GM21529 (cell line): ENCODE measurements at regions not wholly inside any gene's neighbourhood (a gene's known extent, or its start where the extent isn't known, plus 50 kb on each side); places are given as distances from the start of the nearest gene placed in this dataset.

Experiments
- ATAC-seq: cut with Tn5 transposase; IDR thresholded peaks from one replicate; pipeline ENCODE4 v1.9.1; 2021; ENCODE audit not compliant: unreplicated experiment

DNA sequence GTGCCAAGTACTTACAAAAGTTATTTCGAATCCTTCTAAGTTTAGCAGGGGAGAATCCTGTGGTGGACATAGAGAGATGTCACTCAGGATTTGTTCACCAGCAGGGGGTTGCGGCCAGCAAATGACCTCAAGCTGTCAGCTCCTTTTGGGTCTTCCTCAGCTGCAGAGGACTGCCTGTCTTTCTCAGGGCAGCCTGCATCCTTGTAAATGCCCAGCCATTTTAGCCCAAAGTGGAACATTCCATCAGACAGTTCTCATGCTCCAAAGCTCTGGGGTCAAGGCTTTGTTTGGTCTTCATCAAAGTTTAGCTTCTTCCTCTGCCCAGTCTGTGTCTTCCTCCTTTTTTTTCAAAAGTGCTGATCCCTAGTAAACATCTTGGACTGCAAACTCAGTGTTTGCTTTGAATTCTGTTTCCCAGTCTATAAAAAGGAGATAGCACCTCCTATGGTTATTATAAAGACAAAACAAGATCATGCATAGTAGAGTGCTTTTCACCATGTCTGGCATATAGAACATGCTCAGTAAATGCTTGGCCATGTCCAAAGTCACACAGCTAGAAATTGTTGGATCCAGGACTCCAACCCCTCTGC lies 156.4 kb upstream of the GATB start:
- no peak for ATAC-seq

GRCh38 chr4:151912632-151913031 lies 151.8 kb upstream of the GATB start:
- no peak for ATAC-seq

DNA sequence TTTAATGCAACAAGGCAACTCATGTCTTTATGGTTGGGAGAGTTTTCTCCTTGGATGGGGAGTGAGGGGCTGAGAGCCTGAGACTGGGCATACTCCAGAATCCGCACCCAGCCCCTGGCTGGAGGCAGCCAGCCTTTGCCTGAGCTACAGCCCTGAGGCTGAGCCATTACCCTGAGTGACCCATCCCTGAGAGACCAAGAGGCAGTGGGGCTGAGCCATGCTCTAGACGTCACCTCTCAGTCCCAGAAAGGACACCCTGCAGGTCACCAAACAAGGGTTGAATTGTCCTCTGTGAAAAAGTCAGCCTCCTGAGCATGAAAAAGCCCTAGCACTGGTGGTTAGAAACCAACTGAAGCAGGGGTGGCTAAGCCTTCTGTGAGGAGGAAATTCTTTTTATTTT lies 151.2 kb upstream of the GATB start:
- no peak for ATAC-seq

DNA sequence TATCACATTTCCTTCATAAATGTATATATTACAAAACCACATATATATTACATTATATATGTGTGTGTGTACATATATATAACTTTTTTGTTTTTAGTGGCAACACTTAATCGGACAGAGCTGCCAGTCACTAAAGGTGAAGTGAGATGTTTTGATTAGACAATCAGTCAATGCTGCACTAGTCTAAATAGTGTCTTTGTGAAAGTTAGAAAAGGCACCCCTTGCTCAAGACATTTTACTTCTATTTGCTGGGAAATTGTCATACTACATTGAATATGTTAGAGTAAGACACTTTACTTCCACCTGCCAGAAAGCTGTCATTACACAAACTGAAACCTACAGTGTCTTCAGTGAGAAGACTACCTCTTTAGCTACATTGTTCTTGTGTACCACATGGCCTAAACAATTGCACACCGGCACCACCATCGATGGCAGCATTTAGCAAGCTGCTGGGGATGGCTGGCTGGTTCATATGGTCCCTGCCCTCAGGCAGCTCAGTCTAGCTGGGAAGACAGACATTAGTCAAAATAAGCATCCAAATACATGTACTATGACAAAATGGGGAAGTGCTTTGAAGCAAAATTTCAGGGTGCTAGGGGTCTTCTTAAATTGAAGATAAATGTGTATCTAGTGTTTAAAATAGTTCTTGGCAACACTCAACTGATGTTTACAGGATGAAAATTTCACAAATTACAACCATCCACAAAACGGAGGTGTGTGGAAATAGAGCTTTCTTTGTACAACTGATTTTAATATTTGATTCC lies 148.1 kb upstream of the GATB start:
- ATAC-seq, result no peak

GRCh38 chr4:151908201-151908600 lies 147.4 kb upstream of the GATB start:
- ATAC-seq, result no peak

- ATAC-seq, result no peak
These were observed 145.6 kb upstream of the GATB start for GRCh38 chr4:151906438-151906837.

DNA sequence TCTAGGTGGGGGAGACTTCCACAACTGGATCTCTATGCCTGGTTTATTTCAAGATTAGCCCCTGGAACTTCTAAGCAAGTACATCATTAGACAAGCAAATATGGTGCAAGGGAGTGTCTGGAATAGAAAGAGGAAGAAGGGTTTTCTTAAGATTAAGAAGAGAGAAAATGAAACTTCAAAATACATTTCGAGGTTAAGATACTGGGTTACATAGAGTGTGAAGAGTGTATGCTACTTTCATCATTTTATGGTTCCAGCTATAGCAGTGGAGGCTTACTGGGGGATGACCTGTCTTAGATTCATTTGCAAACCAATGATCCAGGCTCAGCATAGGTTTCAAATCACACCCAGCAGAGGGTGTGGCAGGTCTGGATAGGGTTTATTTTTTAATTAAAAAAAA lies 144.4 kb upstream of the GATB start:
- peak; percentile 92 for ATAC-seq

- ATAC-seq, result no peak
These were observed 140.8 kb upstream of the GATB start for GRCh38 chr4:151901631-151902030.

GRCh38 chr4:151896880-151897279 lies 136.1 kb upstream of the GATB start:
- ATAC-seq, result no peak

DNA sequence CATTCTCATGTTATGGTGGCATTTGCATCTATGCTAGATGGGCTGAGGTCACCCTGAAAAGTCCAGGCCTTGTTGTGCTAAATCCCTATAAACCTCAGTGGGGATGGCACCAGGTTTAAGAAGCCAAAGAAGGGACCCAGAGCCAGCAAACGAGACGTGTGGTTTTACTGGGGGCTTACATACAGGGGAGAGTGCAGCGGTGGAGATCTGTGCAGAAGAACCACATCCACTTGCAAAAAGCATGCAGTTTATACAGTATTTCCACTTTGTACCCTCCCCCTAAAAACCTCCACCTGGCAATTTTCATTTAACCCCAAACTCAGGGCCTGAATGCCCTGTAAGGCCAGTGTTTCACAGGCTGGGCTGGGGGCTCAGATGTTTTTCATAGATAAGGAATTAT lies 134.9 kb upstream of the GATB start:
- no peak for ATAC-seq

GRCh38 chr4:151894246-151894645 lies 133.4 kb upstream of the GATB start:
- ATAC-seq, result no peak

DNA sequence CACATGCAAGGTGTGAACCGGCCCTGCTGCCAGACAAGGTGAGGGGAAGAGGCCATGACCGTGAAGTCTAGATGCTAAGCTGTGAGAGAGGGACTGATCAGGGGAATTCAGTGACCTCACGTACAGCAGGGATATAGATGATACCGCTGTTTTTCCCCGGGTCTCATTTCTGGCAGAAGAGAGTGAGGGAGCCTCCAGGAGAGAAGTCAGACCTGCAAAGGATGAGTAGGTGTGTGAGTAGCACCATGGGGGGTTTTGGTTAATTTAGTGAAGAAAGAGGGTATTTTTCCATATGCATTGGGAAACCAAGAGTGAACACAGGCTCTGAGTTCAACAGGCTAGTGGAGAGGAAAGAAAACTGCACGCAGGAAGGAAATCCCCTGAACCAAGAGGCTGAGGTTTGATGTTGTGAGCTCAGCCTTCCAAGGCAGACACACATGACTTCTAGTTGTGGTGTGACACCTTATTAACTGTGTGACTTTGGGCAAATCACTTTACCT lies 127.6 kb upstream of the GATB start:
- ATAC-seq, result peak; percentile 38

DNA sequence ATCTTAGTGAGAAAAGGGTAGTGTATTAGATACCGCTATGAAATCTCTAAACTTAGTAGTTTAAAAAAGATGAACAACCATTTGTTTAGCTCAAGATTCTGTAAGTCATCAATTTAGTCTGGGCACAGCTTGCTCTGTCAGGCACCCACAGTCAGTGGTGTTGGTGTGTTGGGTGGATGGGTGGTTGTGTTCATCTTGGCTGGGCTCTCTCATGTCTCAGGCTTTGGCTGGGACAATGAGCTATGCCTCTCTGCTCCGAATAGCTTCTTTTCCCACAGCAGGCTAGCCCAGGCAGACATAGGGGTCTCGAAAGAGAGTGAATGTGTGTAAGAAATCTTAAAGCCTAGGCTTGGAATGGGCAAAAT lies 127.0 kb upstream of the GATB start:
- ATAC-seq, result peak; percentile 27

- peak; percentile 78 for ATAC-seq
These were observed 126.4 kb upstream of the GATB start for GRCh38 chr4:151887031-151887815.

- ATAC-seq, result no peak
These were observed 124.3 kb upstream of the GATB start for GRCh38 chr4:151885123-151885522.

GRCh38 chr4:151883747-151884146 lies 122.9 kb upstream of the GATB start:
- no peak for ATAC-seq

DNA sequence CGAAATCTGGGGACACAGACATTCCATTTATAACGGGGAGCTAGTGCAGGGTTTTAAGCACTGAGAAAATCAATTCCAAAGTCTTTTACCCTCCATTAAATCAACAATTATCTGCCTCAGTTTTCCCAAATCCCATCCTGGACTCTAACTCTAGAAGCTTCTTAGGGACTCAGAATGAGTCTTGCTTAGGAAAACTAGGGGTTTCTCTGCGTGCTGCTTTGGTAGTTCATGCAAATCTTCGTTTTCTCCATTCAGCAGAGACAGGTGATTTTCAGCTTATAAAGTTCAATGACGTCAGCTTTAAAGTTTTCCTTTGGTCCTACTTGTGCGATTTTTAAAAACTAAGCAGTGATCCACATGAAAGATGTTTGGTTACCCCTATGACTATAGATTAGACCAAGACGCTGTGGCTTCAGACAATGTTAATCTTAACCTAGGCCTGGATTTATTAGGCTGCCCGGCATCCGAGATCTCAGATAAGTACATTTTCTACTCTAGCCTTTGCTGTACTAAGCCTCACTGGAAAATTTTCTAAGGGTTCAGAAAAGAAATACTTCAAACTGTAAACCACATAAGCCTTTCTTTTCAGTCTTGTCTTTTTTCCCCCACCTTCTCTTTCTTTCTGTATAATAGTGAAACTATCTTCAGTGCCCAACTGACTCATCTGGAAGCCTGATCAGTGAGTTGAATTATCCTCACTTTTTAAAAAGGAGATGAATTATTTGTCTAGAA lies 121.4 kb upstream of the GATB start:
- peak; percentile 66 for ATAC-seq

GRCh38 chr4:151879705-151880445 lies 119.1 kb upstream of the GATB start:
- no peak for ATAC-seq

DNA sequence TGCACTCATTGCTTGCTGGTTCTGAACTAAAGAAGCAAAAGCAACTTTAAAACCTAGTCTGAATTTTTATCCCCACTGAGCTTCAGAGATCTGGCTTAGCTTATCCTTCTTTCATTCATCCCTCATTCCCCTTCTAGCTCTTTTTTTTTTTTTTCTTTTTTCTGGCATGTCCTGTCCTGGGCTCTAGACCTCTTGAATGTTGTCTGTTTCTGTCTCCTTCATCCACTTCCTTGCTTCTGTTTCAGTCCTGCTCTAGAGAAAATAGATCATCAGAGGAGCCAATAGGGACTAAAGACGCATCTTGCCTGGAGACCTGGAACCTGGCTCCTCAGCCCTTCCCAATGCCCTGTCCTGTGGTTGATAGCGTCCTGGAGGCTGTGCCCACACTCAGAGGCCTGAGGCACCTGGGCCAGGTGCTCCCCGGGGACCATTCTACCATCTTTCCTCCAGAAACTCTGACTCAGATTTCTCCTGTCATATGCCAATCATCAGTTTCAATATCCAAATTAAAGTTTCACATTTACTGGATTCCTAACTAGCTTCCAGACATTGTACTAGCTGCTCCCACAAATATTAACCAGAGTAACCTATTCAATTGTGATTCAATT lies 115.7 kb upstream of the GATB start:
- no peak for ATAC-seq

DNA sequence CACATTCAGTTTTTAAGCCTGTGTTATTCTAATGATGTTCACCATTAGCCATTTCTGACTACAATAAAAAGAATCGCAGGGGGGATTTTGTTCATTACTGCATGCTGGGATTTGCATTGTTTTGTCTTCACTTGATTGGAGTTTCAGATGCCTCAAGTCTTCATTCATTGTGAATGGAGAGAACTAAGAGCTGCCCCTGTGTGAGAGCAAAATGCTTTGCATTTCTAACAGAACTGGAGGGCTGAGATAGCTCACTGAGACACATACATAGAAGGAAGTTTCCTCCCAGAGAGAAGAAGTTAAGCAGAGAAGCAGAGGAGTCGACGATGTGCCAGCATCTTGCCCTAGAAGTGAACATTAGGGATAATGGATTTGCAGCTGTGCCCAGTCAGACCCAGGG lies 113.5 kb upstream of the GATB start:
- no peak for ATAC-seq
